ENCODE measurements at regions not wholly inside any gene's neighbourhood (a gene's known extent, or its start where the extent isn't known, plus 50 kb on each side); places are given as distances from the start of the nearest gene placed in this dataset.

DNA sequence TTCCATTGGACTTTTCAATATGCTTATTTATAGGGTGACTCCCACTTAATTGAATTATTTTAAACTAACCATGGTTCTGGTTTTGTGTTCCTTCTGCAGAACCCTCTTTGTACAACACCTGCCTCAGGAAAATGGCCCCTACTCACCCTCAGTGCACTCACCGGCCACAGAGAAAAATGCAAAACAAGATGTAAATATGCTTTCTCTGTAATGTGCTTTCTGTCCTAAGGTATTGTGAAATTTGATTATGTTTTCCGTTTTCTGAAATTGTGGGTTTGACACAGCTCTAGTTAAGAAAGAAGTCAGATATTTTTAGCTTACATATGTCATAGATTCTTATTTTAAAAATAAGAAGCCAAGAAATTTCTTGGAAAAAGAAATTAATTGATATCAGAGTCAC lies 357.7 kb upstream of the SMIM21 start:
- H3K9me3 ChIP-seq: no peaks in the 10 kb centered on the region
- TF ChIP-seq, protein P1, sequence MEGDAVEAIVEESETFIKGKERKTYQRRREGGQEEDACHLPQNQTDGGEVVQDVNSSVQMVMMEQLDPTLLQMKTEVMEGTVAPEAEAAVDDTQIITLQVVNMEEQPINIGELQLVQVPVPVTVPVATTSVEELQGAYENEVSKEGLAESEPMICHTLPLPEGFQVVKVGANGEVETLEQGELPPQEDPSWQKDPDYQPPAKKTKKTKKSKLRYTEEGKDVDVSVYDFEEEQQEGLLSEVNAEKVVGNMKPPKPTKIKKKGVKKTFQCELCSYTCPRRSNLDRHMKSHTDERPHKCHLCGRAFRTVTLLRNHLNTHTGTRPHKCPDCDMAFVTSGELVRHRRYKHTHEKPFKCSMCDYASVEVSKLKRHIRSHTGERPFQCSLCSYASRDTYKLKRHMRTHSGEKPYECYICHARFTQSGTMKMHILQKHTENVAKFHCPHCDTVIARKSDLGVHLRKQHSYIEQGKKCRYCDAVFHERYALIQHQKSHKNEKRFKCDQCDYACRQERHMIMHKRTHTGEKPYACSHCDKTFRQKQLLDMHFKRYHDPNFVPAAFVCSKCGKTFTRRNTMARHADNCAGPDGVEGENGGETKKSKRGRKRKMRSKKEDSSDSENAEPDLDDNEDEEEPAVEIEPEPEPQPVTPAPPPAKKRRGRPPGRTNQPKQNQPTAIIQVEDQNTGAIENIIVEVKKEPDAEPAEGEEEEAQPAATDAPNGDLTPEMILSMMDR (IDR thresholded peaks at IDR 0.05): no peak
- no peak for TF ChIP-seq POLR2A (IDR thresholded peaks at IDR 0.05)
- no peaks in the 10 kb centered on the region for H3K4me1 ChIP-seq
- H3K36me3 ChIP-seq: no peaks in the 10 kb centered on the region
- H3K27me3 ChIP-seq: no peaks in the 10 kb centered on the region
- H3K27ac ChIP-seq: no peak overlapping the region
- H3K4me3 ChIP-seq: no peak overlapping the region
- no peak for DNase-seq

DNA sequence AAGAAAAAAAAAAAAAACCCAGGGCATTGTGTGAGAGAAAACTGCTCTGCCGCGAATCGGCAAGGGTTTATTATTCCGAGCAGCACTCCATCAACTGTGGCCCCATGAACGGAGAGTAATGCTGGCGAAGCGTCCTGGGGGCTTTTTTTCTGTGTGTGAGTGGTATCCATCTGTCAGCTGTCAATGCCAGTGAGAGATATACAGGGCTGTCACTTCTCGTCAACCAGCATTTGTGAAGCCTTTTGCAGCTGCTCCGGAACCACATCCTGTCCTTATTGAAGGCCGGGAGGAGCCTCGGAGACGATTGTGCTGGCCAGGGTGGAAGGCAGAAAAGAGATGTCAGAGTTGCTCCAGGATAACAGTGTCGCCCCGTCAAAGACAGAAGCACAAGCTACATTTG lies 356.9 kb upstream of the SMIM21 start:
- H3K4me1 ChIP-seq: no peaks in the 10 kb centered on the region
- no peak overlapping the region for H3K27ac ChIP-seq
- no peaks in the 10 kb centered on the region for H3K36me3 ChIP-seq
- H3K9me3 ChIP-seq: no peaks in the 10 kb centered on the region
- no peak overlapping the region for H3K4me3 ChIP-seq
- DNase-seq: no peak
- H3K27me3 ChIP-seq: no peaks in the 10 kb centered on the region
- no peak for TF ChIP-seq POLR2A (IDR thresholded peaks at IDR 0.05)
- TF ChIP-seq, protein P1 (IDR thresholded peaks at IDR 0.05): no peak

DNA sequence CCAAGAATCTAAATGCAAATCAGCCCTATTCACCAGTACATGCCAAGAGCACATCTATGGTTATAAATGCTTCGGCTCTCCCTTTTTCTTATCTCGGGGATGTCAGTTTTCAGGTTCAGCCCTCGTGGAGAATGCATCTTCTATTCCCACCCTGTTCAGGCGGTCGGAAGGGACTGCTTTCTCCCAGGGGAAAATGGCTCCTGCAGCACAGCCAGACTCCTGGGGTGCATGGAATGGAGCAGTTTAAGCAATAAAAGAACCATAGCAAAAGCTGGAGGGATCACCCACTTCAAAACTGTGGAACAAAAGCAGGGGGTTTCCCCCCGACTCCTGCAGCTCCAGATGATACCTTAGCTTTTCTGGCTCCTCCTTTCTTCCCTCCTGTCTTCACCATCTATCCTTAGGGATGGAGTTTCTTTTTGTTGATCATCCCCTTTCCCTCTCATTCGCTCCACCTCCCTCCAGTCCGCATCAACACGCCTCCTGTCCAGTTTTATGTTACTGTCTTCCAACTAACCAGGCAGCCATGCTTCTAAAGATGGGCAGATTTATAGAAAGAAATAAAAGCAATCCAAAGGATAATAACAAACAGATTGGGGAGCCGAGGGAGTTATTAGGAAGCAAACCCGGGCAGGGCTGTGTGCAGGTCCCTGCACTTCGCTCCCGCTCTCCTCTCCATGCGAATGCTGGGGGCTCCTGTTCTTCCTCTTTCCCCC lies 356.2 kb upstream of the SMIM21 start:
- H3K27me3 ChIP-seq: no peaks in the 10 kb centered on the region
- H3K36me3 ChIP-seq: no peaks in the 10 kb centered on the region
- H3K9me3 ChIP-seq: no peaks in the 10 kb centered on the region
- no peak for DNase-seq
- no peak overlapping the region for H3K27ac ChIP-seq
- H3K4me3 ChIP-seq: no peak overlapping the region
- no peak for TF ChIP-seq POLR2A (IDR thresholded peaks at IDR 0.05)
- TF ChIP-seq, protein P1 (IDR thresholded peaks at IDR 0.05): no peak
- no peaks in the 10 kb centered on the region for H3K4me1 ChIP-seq

DNA sequence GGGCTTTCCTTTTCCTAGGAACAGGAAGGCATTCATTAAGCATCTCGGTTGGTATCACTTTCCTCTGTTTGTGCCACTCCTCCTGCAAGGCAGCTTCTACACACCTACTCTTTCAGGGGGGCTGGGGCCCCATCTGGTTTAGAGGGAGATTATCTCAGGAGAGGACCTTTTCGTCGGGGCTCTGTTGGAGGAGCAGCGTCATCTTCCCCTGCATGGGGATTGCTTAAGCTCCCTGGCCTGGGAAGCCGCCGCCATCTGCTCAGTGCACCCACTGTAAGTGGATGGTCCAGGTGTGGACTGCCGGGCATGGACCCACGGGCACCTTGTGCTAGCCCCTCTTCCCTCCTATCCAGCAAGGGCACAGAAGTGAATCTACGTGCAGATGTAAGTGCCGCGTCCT lies 355.3 kb upstream of the SMIM21 start:
- Histone ChIP-seq H3K9me3 (no peaks in the 10 kb centered on the region), H3K27ac (no peak overlapping the region), H3K4me3 (no peak overlapping the region), H3K36me3 (no peaks in the 10 kb centered on the region), H3K4me1 (no peaks in the 10 kb centered on the region), H3K27me3 (no peaks in the 10 kb centered on the region)
- no peak for DNase-seq
- TF ChIP-seq, protein P1 (IDR thresholded peaks at IDR 0.05): no peak
- no peak for TF ChIP-seq POLR2A (IDR thresholded peaks at IDR 0.05)

DNA sequence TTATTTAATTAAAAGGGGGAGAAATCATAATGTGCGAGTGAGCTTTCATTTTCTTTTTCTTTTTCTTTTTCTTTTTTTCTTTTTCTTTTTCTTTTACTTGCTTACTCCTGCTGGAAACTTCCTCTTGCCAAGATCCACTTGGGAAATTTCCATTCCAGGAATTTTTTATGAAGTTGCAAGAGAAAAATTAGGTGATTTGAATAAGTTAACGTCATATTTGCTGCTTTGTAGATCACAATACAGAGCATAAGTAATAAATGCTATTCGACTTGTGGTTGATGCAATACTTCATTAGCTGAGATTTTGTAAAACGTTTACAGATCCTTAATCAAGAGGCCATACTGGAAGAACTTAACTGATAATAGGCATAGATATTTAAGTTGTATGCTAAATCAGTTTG lies 354.7 kb upstream of the SMIM21 start:
- H3K27ac ChIP-seq: no peak overlapping the region
- no peaks in the 10 kb centered on the region for H3K4me1 ChIP-seq
- DNase-seq: no peak
- no peaks in the 10 kb centered on the region for H3K36me3 ChIP-seq
- H3K27me3 ChIP-seq: no peaks in the 10 kb centered on the region
- no peak overlapping the region for H3K4me3 ChIP-seq
- no peaks in the 10 kb centered on the region for H3K9me3 ChIP-seq
- TF ChIP-seq POLR2A (IDR thresholded peaks at IDR 0.05): no peak
- TF ChIP-seq, protein P1 (IDR thresholded peaks at IDR 0.05): no peak

DNA sequence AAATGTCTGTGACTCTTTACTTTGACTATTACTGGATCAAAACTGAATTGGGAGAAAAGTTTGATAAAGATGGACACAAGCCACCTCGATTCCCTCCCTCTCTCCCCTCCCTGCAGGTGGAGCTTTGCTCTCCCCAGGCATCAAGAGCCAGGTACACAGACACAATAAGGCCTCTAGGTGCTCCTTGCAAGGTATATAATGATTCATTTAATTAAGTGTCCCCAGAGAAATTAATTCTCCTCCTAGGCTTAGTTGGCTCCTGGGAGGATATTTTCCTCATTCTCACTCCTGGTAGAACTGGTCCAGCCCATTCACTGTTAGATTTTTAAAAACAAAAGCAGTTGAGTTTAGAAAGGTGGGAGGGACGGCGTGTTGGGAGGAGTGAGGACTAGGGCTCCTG lies 352.4 kb upstream of the SMIM21 start:
- H3K4me1 ChIP-seq: no peaks in the 10 kb centered on the region
- H3K27ac ChIP-seq: no peak overlapping the region
- H3K36me3 ChIP-seq: no peaks in the 10 kb centered on the region
- no peak for DNase-seq
- TF ChIP-seq, protein P1 (IDR thresholded peaks at IDR 0.05): no peak
- no peak overlapping the region for H3K4me3 ChIP-seq
- no peaks in the 10 kb centered on the region for H3K27me3 ChIP-seq
- H3K9me3 ChIP-seq: no peaks in the 10 kb centered on the region
